ENCODE measurements at regions not wholly inside any gene's neighbourhood (a gene's known extent, or its start where the extent isn't known, plus 50 kb on each side); places are given as distances from the start of the nearest gene placed in this dataset.

GRCh38 chr4:132530861-132531260, 618.2 kb upstream of the PCDH10 start:
- no peak for TF ChIP-seq CTCF (IDR thresholded peaks at IDR 0.05; ENCODE audit: extremely low read depth, missing control alignments)
- no peak for DNase-seq (ENCODE audit: low spot score)

- no peak for DNase-seq (ENCODE audit: low spot score)
- no peak for TF ChIP-seq CTCF (IDR thresholded peaks at IDR 0.05; ENCODE audit: extremely low read depth, missing control alignments)
These were observed 608.8 kb upstream of the PCDH10 start for GRCh38 chr4:132540268-132540667.

GRCh38 chr4:132540797-132541196, 608.3 kb upstream of the PCDH10 start:
- no peak for DNase-seq (ENCODE audit: low spot score)

GRCh38 chr4:132542228-132542627, 606.9 kb upstream of the PCDH10 start:
- TF ChIP-seq CTCF (IDR thresholded peaks at IDR 0.05; ENCODE audit: extremely low read depth, missing control alignments): no peak
- no peak for DNase-seq (ENCODE audit: low spot score)

More at GRCh38 chr4:132540797-132541196, 608.3 kb upstream of the PCDH10 start:
- no peak for TF ChIP-seq CTCF (IDR thresholded peaks at IDR 0.05; ENCODE audit: extremely low read depth, missing control alignments)

- TF ChIP-seq CTCF (IDR thresholded peaks at IDR 0.05; ENCODE audit: extremely low read depth, missing control alignments): no peak
- DNase-seq (ENCODE audit: low spot score): no peak
These were observed 600.6 kb upstream of the PCDH10 start for GRCh38 chr4:132548463-132548862.

- DNase-seq (ENCODE audit: low spot score): no peak
- no peak for TF ChIP-seq CTCF (IDR thresholded peaks at IDR 0.05; ENCODE audit: extremely low read depth, missing control alignments)
These were observed 592.8 kb upstream of the PCDH10 start for GRCh38 chr4:132556316-132556715.

- no peak for TF ChIP-seq CTCF (IDR thresholded peaks at IDR 0.05; ENCODE audit: extremely low read depth, missing control alignments)
These were observed 591.4 kb upstream of the PCDH10 start for GRCh38 chr4:132557660-132558059.

More at GRCh38 chr4:132557660-132558059, 591.4 kb upstream of the PCDH10 start:
- DNase-seq (ENCODE audit: low spot score): no peak
